ENCODE measurements at regions not wholly inside any gene's neighbourhood (a gene's known extent, or its start where the extent isn't known, plus 50 kb on each side); places are given as distances from the start of the nearest gene placed in this dataset.
A peak's percentile ranks its signal among the peaks of the same experiment; 100 is the strongest.
"Not testable (repeated sequence)": the region's sequence is repeated elsewhere in the genome, so short reads cannot be mapped to it uniquely, and the experiment has no call there.

- not testable (repeated sequence) for DNase-seq
Observed at GRCh38 chr16:72729552-72729951, 318.4 kb downstream of the ZFHX3 start.

GRCh38 chr16:72728516-72728915 is 319.4 kb downstream of the ZFHX3 start:
- DNase-seq = no peak

GRCh38 chr16:72727565-72727964 is 320.4 kb downstream of the ZFHX3 start:
- no peak for DNase-seq

- DNase-seq = no peak
Observed at GRCh38 chr16:72725643-72726042, 322.3 kb downstream of the ZFHX3 start.

- no peak for DNase-seq
Observed at GRCh38 chr16:72723781-72724180, 324.1 kb downstream of the ZFHX3 start.

- DNase-seq = no peak
Observed at GRCh38 chr16:72722552-72722951, 325.4 kb downstream of the ZFHX3 start.

- no peak for DNase-seq
Observed at GRCh38 chr16:72721981-72722380, 325.9 kb downstream of the ZFHX3 start.

- DNase-seq = no peak
Observed at GRCh38 chr16:72715267-72715666, 332.7 kb downstream of the ZFHX3 start.

GRCh38 chr16:72711823-72712222 is 336.1 kb downstream of the ZFHX3 start:
- DNase-seq = no peak

- no peak for DNase-seq
Observed at GRCh38 chr16:72705801-72706200, 342.1 kb downstream of the ZFHX3 start.

- no peak for DNase-seq
Observed at GRCh38 chr16:72704746-72705372, 343.1 kb downstream of the ZFHX3 start.

- DNase-seq = no peak
Observed at GRCh38 chr16:72689851-72690250, 358.1 kb downstream of the ZFHX3 start.

- no peak for DNase-seq
Observed at GRCh38 chr16:72680732-72681131, 367.2 kb downstream of the ZFHX3 start.

- DNase-seq = no peak
Observed at GRCh38 chr16:72679856-72680255, 368.1 kb downstream of the ZFHX3 start.

GRCh38 chr16:72677662-72678447 is 370.1 kb downstream of the ZFHX3 start:
- no peak for DNase-seq

GRCh38 chr16:72673118-72673517 is 374.8 kb downstream of the ZFHX3 start:
- DNase-seq = no peak

GRCh38 chr16:72666267-72666666 is 381.7 kb downstream of the ZFHX3 start:
- no peak for DNase-seq

GRCh38 chr16:72665701-72666100 is 382.2 kb downstream of the ZFHX3 start:
- DNase-seq = no peak

- peak; percentile 94 for DNase-seq
Observed at GRCh38 chr16:72664509-72665408, 383.2 kb downstream of the ZFHX3 start.

GRCh38 chr16:72664056-72664508 is 383.8 kb downstream of the ZFHX3 start:
- no peak for DNase-seq

GRCh38 chr16:72658888-72659717 is 388.8 kb downstream of the ZFHX3 start:
- no peak for DNase-seq

- no peak for DNase-seq
Observed at GRCh38 chr16:72657791-72658190, 390.1 kb downstream of the ZFHX3 start.
